ENCODE measurements at regions not wholly inside any gene's neighbourhood (a gene's known extent, or its start where the extent isn't known, plus 50 kb on each side); places are given as distances from the start of the nearest gene placed in this dataset.

GRCh38 chr20:62548471-62548870, 72.7 kb upstream of the GATA5 start:
- Histone ChIP-seq H3K4me2 (ENCODE audit: low read length) (no peak overlapping the region), H3K4me3 (ENCODE audit: low read length) (no peak overlapping the region), H3K4me1 (ENCODE audit: control insufficient read depth, insufficient read depth, low read length) (peaks cover 3% of the 10 kb centered on the region), H3K9me3 (replicated peaks; ENCODE audit: low read length) (no peaks in the 10 kb centered on the region), H3K9ac (ENCODE audit: low read depth, low read length) (no peak overlapping the region), H3K36me3 (ENCODE audit: insufficient read depth, low read length) (no peaks in the 10 kb centered on the region), H3K27me3 (ENCODE audit: control insufficient read depth, insufficient read depth, low read length) (peaks cover 43% of the 10 kb centered on the region)

- Histone ChIP-seq H3K9me3 (replicated peaks; ENCODE audit: low read length) (no peaks in the 10 kb centered on the region), H3K27me3 (ENCODE audit: control insufficient read depth, insufficient read depth, low read length) (peaks cover 48% of the 10 kb centered on the region), H3K4me3 (ENCODE audit: low read length) (no peak overlapping the region), H3K36me3 (ENCODE audit: insufficient read depth, low read length) (no peaks in the 10 kb centered on the region), H3K9ac (ENCODE audit: low read depth, low read length) (no peak overlapping the region), H3K4me2 (ENCODE audit: low read length) (no peak overlapping the region), H3K4me1 (ENCODE audit: control insufficient read depth, insufficient read depth, low read length) (peaks cover 3% of the 10 kb centered on the region)
Measured at GRCh38 chr20:62549029-62549428, 73.2 kb upstream of the GATA5 start.

- no peak overlapping the region for H3K9ac ChIP-seq (ENCODE audit: low read depth, low read length)
- no peak overlapping the region for H3K4me3 ChIP-seq (ENCODE audit: low read length)
- no peak overlapping the region for H3K4me2 ChIP-seq (ENCODE audit: low read length)
- H3K27me3 ChIP-seq (ENCODE audit: control insufficient read depth, insufficient read depth, low read length) = peaks cover 50% of the 10 kb centered on the region
- no peaks in the 10 kb centered on the region for H3K9me3 ChIP-seq (replicated peaks; ENCODE audit: low read length)
- no peaks in the 10 kb centered on the region for H3K36me3 ChIP-seq (ENCODE audit: insufficient read depth, low read length)
- peaks cover 3% of the 10 kb centered on the region for H3K4me1 ChIP-seq (ENCODE audit: control insufficient read depth, insufficient read depth, low read length)
Measured at GRCh38 chr20:62549499-62550086, 73.8 kb upstream of the GATA5 start.

GRCh38 chr20:62550087-62550632, 74.4 kb upstream of the GATA5 start:
- peaks cover 3% of the 10 kb centered on the region for H3K4me1 ChIP-seq (ENCODE audit: control insufficient read depth, insufficient read depth, low read length)
- H3K27me3 ChIP-seq (ENCODE audit: control insufficient read depth, insufficient read depth, low read length) = peaks cover 54% of the 10 kb centered on the region
- H3K4me2 ChIP-seq (ENCODE audit: low read length) = no peak overlapping the region
- no peak overlapping the region for H3K4me3 ChIP-seq (ENCODE audit: low read length)
- H3K36me3 ChIP-seq (ENCODE audit: insufficient read depth, low read length) = no peaks in the 10 kb centered on the region
- H3K9me3 ChIP-seq (replicated peaks; ENCODE audit: low read length) = no peaks in the 10 kb centered on the region
- H3K9ac ChIP-seq (ENCODE audit: low read depth, low read length) = no peak overlapping the region

- no peak overlapping the region for H3K4me3 ChIP-seq (ENCODE audit: low read length)
- peaks cover 3% of the 10 kb centered on the region for H3K4me1 ChIP-seq (ENCODE audit: control insufficient read depth, insufficient read depth, low read length)
- no peaks in the 10 kb centered on the region for H3K9me3 ChIP-seq (replicated peaks; ENCODE audit: low read length)
- no peak overlapping the region for H3K4me2 ChIP-seq (ENCODE audit: low read length)
- no peaks in the 10 kb centered on the region for H3K36me3 ChIP-seq (ENCODE audit: insufficient read depth, low read length)
- H3K27me3 ChIP-seq (ENCODE audit: control insufficient read depth, insufficient read depth, low read length) = peaks cover 58% of the 10 kb centered on the region
- H3K9ac ChIP-seq (ENCODE audit: low read depth, low read length) = no peak overlapping the region
Measured at GRCh38 chr20:62551407-62552323, 75.9 kb upstream of the GATA5 start.

GRCh38 chr20:62552613-62553012, 76.8 kb upstream of the GATA5 start:
- no peak overlapping the region for H3K4me3 ChIP-seq (ENCODE audit: low read length)
- peaks cover 3% of the 10 kb centered on the region for H3K4me1 ChIP-seq (ENCODE audit: control insufficient read depth, insufficient read depth, low read length)
- no peak overlapping the region for H3K9ac ChIP-seq (ENCODE audit: low read depth, low read length)
- no peaks in the 10 kb centered on the region for H3K9me3 ChIP-seq (replicated peaks; ENCODE audit: low read length)
- no peak overlapping the region for H3K4me2 ChIP-seq (ENCODE audit: low read length)
- no peaks in the 10 kb centered on the region for H3K36me3 ChIP-seq (ENCODE audit: insufficient read depth, low read length)
- H3K27me3 ChIP-seq (ENCODE audit: control insufficient read depth, insufficient read depth, low read length) = peaks cover 67% of the 10 kb centered on the region

- Histone ChIP-seq H3K27me3 (ENCODE audit: control insufficient read depth, insufficient read depth, low read length) (peaks cover 72% of the 10 kb centered on the region), H3K9me3 (replicated peaks; ENCODE audit: low read length) (no peaks in the 10 kb centered on the region), H3K4me2 (ENCODE audit: low read length) (no peak overlapping the region), H3K9ac (ENCODE audit: low read depth, low read length) (no peak overlapping the region), H3K4me3 (ENCODE audit: low read length) (no peak overlapping the region), H3K4me1 (ENCODE audit: control insufficient read depth, insufficient read depth, low read length) (peaks cover 3% of the 10 kb centered on the region), H3K36me3 (ENCODE audit: insufficient read depth, low read length) (no peaks in the 10 kb centered on the region)
Measured at GRCh38 chr20:62553136-62553837, 77.5 kb upstream of the GATA5 start.

GRCh38 chr20:62553838-62554161, 78.0 kb upstream of the GATA5 start:
- no peak overlapping the region for H3K4me3 ChIP-seq (ENCODE audit: low read length)
- no peaks in the 10 kb centered on the region for H3K36me3 ChIP-seq (ENCODE audit: insufficient read depth, low read length)
- H3K27me3 ChIP-seq (ENCODE audit: control insufficient read depth, insufficient read depth, low read length) = peaks cover 73% of the 10 kb centered on the region
- H3K9ac ChIP-seq (ENCODE audit: low read depth, low read length) = no peak overlapping the region
- peaks cover 3% of the 10 kb centered on the region for H3K4me1 ChIP-seq (ENCODE audit: control insufficient read depth, insufficient read depth, low read length)
- H3K4me2 ChIP-seq (ENCODE audit: low read length) = no peak overlapping the region
- no peaks in the 10 kb centered on the region for H3K9me3 ChIP-seq (replicated peaks; ENCODE audit: low read length)

GRCh38 chr20:62554214-62554897, 78.6 kb upstream of the GATA5 start:
- no peaks in the 10 kb centered on the region for H3K36me3 ChIP-seq (ENCODE audit: insufficient read depth, low read length)
- H3K4me1 ChIP-seq (ENCODE audit: control insufficient read depth, insufficient read depth, low read length) = peaks cover 7% of the 10 kb centered on the region
- H3K9me3 ChIP-seq (replicated peaks; ENCODE audit: low read length) = no peaks in the 10 kb centered on the region
- no peak overlapping the region for H3K9ac ChIP-seq (ENCODE audit: low read depth, low read length)
- no peak overlapping the region for H3K4me3 ChIP-seq (ENCODE audit: low read length)
- H3K27me3 ChIP-seq (ENCODE audit: control insufficient read depth, insufficient read depth, low read length) = peaks cover 73% of the 10 kb centered on the region
- H3K4me2 ChIP-seq (ENCODE audit: low read length) = no peak overlapping the region

- Histone ChIP-seq H3K36me3 (ENCODE audit: insufficient read depth, low read length) (no peaks in the 10 kb centered on the region), H3K9me3 (replicated peaks; ENCODE audit: low read length) (no peaks in the 10 kb centered on the region), H3K4me3 (ENCODE audit: low read length) (no peak overlapping the region), H3K4me1 (ENCODE audit: control insufficient read depth, insufficient read depth, low read length) (peaks cover 4% of the 10 kb centered on the region), H3K4me2 (ENCODE audit: low read length) (no peak overlapping the region), H3K27me3 (ENCODE audit: control insufficient read depth, insufficient read depth, low read length) (peaks cover 72% of the 10 kb centered on the region), H3K9ac (ENCODE audit: low read depth, low read length) (no peak overlapping the region)
Measured at GRCh38 chr20:62554898-62555641, 79.3 kb upstream of the GATA5 start.
